Non-pigmented ciliary epithelial cell (primary cell): ENCODE measurements at regions not wholly inside any gene's neighbourhood (a gene's known extent, or its start where the extent isn't known, plus 50 kb on each side); places are given as distances from the start of the nearest gene placed in this dataset.
"Not testable (repeated sequence)": the region's sequence is repeated elsewhere in the genome, so short reads cannot be mapped to it uniquely, and the experiment has no call there.

Source experiments
- DNase-seq: peaks from one replicate; pipeline ENCODE4 v3.0.0-alpha.2; 2010; ENCODE audit warnings: low read depth

DNA sequence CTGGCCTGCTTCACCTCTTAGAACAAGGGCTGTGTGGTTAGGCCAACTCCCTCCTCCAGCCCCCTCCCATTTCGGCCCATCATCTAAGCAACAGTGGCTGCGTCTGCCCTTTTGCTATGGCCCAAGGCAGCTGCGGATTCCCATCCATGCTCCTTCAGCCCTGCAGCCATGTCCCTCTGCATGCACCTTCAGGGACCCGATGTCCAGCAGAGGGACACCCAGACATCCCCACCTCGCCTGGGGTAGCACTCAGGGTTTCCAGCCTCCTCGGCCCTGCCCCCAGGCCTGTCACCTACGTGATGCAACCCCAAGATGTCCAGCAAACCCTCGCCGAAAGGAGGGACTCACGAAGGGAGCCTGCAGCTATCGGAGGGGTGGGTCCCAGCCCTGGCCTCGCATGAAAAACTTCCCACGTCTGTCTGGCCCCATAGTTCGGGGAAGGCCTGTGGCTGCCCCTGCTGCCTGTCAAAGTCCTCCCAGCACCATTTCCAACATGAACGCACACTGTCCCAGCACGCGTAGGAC lies 194.4 kb downstream of the CTTN start:
- no peak for DNase-seq

DNA sequence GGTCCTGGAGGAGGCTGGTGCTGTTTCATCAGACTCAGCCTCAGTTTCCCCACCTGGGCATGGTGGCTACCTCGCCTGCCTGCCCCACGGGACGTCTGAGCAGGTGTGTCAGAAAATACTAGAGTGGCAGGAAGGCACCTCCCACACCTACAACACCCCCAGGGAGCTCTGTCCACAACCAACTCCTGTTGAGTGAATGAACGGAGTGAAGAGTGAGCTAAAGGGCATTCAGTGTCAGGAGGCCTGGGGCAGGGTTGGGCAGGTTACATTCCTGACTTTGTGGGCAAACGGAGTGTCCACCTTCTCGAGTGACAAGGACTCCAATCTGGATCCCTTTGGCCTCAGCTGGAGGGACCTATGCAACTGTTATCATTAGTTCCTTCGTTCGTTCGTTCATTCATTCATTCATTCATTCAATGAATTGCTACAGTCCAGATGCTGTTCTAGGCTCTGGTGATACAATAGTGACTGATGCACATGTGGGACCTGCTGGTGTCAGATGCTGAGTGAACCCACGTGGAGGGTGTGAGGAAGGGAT lies 195.2 kb downstream of the CTTN start:
- DNase-seq, result no peak

DNA sequence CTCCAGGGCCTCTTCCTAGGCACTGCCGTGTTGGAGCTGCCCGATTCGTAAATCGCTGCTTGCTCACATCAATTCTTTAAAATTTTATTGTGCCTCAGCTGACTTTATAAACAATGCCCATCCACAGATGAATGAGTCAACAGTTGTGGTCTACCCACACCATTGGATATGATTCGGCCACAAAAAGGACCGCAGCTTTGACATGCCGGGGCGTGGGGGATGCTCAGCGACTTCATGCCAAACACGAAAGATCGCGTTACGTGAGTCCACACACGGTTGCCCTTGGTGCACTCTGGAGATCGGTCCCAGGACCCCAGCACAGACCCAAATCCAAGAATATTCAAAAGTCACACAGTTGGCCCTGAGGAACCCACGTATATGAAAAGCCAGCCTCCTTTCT lies 195.7 kb downstream of the CTTN start:
- DNase-seq, result no peak

DNA sequence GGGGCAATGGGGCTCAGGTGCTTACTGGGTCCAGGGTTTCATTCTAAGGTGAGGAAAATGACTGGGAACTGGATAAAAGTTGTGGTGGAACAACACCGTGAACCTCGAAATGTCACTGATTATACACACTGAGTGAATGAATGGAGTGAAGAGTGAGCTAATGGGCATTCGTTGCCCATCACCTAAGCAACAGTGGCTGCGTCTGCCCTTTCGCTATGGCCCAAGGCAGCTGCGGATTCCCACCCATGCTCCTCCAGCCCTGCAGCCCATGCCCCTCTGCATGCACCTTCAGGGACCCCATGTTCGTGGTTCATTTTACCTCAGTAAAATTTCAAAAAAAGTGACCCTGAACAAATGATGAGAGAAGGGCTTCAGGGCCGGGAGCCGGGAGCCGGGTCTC lies 196.3 kb downstream of the CTTN start:
- no peak for DNase-seq

DNA sequence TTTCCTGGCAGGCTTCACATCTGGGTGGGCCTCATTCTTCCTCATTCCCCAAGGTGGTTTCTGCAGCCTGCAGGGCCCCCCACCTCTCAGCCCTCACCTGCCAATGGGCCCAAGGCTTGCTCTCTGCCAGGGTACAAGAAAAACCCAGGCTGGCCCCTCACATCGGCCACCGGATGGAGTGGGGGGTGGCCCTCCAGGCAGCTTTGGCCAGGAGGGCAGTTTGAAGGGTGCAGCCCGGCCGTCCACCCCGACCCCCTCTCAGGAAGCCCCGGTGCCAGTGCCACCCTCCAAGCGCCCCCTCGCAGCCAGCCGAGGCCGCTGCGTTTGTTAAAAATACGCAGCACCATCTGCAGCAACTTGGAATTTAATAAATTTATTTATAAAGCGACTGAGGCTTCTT lies 196.7 kb downstream of the CTTN start:
- no peak for DNase-seq

DNA sequence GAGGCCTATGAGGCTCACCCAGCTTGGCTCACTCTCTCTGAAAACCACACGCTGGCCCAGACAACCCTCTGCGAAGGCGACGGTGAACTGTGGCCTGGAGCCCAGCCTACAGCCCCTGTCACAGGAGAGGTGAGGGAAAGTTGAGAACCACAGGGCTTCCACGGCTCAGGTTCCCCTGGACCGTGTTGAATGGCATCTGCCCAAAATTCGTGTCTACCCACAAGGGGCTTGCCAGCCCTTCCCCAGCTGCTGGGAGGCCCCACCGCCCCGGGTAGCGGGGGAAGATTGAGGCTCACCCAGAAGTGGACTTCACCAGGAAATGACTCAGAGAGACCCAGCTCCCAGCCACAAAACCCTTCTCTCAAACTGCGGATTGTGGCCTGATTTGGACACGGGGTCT lies 197.1 kb downstream of the CTTN start:
- no peak for DNase-seq

DNA sequence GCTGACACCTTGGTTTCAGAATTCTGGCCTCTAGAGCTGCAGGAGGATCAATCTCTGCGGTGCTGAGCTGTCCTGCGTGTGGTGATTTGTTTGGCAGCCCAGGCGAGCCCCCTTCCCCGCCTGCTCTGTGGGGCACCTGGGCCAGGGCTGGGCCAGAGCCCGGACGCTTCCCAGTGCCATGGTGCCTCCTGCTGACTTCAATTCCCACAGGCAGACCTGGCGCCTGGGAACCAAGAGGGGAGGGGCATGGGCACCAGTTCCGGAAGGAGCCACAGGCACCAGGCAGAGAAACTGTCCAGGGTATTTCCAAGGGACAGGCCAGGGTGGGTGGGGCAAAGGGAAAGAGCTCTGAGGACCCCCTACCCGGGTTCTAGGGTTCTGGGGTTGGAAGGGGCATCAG lies 197.8 kb downstream of the CTTN start:
- DNase-seq, result no peak

DNA sequence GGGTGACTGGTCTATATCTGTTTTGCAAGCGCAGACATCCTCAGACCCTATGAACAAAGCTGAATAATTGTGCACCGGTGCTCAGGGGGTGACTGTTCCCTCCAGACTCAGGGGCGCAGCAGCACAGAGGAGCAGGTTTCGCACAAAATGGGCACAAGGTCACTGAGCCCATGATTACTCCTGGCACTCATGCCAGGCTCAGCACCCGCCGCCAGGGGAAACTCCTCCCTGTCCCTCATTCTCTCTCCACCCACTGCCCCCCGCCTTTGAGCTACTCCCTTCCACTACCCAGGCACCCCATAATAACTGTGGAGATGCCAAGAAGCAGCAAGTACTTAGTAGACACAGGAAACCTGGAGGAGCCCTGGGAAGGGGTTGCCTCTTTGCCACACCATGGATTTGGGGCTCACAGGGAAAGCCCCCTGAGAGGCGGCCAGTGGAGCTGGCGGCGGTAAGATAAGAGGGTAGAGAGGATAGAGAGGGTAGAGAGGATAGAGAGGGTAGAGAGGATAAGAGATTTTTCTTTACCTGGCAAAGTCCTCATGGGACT lies 198.8 kb downstream of the CTTN start:
- no peak for DNase-seq

DNA sequence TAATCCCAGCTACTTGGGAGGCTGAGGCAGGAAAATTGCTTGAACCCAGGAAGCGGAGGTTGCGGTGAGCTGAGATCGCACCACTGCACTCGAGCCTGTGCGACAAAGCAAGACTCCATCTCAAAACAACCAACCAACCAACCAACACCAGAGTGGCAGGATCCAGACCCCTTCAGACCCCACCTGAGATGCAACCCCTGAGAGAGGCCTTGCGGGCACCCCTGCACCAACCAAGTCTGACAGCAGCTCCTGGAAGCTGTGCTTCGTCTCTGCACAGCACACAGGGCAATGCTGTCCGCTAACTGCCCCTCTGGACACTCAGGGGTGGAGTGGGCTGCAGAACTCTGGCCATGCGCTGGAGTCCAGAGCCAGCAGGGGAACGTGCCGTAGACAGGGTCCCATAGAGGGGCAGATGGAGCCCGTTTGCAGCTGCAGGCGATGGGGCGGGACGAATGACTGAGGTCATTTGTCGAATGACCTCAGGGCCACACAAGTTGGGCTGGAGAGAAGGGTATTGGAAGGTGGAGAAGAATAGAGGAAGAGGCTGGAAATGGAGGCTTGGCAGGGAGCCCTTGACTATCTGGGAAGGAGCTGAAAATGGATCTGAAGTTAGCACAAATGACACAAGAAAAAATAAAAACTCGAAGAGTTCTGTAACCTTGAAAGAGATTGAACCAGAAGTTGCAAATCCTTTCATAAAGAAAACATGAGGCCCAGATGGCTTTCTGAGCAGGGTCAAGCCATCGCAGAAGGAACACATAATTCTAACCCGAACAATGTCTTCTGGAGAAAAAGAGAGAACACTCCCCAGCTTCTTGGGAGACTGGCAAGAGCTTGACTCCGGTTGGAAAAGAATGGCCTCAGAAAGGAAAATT lies 199.7 kb downstream of the CTTN start:
- no peak for DNase-seq

DNA sequence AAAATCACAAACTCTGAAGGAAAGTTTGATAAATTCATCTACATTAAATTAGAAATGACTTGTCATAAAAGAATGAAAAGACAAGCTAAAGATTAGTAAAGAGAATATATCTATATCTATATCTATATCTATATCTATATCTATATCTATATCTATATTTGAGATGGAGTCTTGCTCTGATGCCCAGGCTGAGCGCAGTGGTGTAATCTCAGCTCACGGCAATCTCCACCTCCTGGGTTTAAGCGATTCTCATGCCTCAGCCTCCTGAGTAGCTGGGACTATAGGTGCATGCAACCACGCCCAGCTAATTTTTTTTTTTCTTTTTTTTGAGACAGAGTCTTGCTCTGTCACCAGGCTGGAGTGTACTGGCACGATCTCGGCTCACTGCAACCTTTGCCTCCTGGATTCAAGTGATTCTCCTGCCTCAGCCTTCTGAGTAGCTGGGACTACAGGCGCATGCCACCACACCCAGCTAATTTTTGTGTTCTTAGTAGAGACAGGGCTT lies 202.6 kb downstream of the CTTN start:
- DNase-seq, result not testable (repeated sequence)

DNA sequence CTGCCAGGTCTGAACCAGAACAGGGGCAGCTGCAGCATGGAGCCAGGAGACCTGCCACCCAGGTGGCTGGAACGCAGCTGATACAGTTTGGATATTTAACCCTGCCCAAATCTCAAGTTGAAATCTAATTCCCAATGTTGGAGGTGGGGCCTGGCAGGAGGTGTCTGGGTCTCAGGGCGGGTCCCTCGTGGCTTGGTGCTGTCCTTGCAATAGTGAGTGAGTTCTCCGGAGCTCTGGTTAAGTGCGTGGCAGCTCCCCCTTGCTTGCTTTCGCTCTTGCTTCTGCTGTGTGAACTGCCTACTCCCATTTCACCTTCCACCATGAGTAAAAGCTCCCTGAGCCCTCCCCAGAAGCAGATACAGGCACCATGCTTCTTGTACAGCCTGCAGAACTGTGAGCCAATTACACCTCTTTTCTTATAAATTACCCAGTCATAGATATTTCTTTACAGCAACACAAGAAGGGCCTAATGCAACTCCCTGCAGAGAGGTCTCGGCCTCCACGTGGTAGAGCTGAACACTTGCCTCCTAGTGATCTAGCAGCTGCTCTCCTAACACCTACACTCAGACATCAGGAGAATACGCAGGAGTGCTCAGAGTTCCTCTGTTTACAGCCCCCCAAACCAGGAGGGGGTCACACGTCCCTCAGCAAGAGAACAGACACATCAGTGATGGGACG lies 203.7 kb downstream of the CTTN start:
- no peak for DNase-seq

DNA sequence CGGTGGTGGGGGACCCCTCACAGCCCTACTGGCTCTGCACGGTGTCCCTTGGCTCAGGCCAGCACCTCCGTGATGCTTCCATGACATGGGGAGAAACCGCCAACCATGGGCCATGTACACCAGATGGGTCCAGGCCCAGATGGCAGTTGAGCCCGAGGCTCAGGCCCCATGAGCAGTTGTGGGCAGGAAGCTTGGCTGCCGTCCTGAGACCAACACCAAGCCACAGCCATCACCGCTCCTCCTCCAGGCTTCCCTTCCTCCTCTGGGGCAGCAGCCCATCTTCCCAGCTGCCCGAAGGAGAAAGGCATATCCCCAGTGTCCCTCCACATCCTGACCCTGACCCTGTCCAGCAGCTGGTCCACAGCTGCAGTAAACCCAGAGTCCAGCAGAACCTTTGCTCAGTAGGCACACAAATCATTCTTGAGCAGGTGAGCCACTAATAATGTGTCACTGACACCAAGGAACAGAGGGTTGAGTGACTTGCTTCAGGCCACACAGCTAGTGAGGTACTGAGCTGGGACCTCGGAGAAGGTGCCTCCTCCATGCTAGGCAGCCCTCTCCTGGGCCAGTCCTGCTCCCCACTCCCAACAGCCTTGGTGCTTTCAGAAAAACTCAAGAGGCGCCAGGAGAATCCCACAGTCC lies 204.9 kb downstream of the CTTN start:
- no peak for DNase-seq

DNA sequence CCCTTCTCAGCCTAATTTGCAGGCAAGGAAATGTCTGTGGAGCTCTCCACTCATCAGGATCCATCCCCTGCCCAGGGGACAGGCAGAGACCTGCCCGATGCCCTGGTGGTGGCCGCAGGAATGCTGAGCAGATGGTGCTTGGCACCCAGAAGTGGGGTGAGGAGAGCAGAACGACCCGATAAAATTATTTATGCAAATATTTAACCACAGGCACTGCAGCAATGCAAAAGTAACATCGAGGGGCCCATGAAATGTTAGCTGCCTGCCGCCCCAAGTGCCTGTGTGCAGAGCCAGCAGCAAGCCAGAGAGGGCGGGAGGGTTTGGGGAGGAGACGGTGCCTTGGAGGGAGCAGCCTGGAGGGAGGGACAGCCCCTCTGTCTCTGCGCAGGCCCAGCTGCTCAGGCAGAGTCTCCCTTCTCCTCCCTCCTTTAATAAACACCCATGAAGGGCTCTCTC lies 205.5 kb downstream of the CTTN start:
- no peak for DNase-seq

DNA sequence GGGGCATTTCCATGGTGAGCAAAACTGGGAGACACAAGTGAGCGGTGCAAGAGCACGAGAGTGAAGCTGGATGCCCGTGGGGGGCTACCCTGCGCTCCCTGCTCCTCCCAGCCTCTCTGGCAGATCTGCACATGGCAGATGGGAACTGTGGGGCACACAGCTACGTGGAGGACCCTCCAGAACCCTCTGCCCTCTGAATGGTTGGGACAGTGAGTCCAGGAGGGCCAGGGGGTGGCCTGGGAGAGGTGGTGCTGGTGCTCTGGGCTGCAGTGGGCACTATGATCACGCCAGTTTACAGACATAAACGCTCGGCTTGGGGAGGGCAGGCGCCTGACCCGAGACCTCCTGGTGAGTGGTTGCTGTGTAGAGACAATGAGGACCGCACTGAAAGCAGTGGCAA lies 205.9 kb downstream of the CTTN start:
- no peak for DNase-seq

DNA sequence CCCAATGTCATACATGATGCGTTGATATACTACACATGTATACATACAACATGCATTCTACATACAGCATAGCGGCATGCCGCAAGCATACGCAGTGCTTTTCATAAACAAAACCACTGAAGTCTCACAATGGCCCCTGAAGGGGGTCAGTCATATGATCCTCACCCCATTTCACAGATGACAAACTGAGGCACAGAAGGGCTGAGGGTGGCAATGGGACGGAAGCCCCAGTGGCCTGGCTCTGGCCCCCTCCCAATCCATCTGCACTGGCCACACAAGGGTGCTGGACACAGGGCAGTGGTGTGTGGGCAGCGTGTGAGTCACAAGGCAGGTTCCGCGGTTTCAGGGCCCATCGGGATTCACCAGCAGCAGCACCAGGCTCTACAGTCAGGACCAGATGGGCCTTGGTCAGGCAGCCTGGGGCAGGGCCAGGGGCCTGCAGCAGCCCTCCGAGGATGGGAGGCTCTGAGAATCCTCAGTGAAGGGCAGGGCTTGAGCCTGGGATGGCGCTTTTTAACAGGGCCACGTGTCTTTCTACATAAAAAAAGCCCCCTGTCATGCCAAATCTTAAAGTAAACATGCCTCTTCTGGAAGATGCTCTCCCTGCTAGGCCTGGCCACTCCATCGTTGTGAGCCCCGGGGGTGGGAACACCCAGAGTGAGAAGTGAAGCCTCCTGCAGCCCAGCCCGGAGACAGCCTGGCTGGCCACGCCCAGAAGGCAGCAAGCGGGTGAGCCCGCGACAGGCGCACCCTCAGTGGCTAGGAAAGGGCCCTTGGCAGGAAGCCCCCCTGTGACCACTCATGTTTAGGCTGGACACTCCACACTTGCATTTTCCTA lies 206.5 kb downstream of the CTTN start:
- no peak for DNase-seq

DNA sequence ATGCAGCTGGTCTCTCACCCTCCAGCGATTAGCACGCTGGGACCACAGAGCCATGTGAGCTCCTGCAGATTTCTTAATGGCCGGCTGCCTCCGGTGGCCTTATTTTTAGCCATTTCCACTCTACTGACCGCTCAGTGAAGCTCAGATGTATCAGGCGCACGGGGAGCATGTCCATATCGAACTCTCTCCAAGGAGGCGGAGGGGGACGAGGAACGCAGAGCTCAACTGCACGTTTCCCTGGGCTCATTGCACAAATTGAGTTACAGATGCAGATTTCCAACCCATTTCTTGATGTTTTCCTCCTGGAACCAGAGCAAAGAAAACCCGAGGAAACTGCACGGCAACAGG lies 207.1 kb downstream of the CTTN start:
- DNase-seq, result no peak

DNA sequence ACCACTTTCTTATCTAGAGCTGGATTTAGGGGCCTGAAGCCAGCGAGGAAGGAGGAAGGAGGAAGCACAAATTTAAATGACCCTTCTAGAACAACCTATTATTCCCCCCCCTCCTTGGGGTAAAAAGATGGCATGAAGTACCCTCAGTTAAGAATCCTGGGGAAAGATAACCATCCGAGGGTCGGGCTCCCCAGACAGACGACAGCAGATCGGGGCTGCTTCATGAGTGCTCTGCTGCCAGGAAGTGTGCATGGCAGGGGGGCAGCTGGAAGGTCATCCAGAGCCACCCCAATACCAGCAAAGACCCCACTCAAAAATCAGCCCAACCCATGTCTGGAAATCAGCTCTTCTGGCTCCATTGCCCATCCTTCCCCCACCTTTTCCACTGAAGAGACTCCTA lies 207.5 kb downstream of the CTTN start:
- DNase-seq, result no peak

DNA sequence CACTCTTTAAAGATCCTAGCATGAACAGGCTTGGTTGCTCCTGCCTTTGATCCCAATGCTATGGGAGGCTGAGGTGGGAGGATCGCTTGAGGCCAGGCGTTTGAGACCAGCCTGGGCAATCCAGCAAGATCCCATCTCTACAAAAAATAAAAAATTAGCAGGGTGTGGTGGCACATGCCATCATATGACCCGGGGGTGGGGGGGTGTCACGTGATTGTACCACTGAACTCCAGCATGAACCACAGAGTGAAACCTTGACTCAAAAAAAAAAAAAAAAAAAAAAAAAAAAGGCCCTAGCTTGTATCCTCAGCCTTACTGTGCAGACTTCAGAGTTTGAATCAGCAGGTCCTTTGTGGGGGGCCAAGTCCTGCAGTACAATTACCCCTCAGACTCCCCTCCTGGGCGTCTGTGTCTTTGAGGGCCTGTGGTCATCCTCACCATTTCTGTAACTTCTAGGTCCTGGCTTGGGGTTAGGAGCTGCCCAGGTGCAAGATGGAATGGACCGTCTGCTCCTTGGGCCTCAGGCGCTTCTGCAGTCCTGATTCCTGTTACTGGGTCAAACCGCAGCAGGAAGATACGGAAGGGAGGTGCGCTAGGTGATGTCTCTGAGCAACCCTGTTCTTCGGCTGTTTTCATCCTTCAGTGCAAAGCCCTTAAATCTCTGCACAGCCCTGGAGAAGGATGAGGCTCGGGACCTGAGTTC lies 208.1 kb downstream of the CTTN start:
- no peak for DNase-seq

DNA sequence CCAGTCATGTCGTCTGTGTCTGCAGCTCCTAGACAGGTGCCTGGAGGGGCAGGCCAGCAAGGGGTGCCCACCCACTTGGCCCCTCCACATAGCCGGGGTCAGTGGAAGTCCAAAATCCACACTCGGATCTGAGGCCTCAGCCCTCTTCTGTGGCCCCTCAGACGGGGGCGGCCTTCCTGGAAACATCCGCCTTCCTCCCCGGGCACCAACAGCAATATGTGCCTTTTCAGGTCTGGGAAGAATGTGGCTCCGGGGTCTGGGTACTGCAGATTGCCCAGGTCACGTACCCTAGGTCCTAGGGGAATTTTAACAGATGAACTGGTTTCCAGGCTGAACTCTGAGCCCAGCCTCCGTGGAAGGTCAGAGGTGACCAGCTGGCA lies 208.6 kb downstream of the CTTN start:
- no peak for DNase-seq

DNA sequence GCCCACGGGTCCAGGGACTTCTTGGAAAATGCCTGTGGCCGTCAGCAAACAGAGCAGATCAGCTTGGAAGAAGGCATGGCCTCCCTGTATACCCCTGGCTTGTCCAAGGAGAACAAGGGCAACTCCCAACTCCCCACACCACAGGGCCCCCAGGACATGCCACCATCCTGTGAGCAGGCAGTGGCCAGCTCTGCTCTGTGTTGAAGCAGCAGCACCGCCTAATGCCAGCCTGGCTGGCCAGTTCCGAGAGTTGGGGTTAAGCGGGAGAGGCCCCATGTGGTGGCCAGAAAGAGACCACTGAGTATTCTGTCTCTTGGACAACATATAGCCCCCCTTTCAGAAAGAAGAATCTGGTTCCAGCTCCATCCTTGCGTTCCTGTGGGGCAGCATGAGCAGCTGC lies 209.2 kb downstream of the CTTN start:
- DNase-seq, result no peak
